Smooth muscle cell (in vitro differentiated cells): ENCODE measurements at regions not wholly inside any gene's neighbourhood (a gene's known extent, or its start where the extent isn't known, plus 50 kb on each side); places are given as distances from the start of the nearest gene placed in this dataset.
"Not testable (repeated sequence)": the region's sequence is repeated elsewhere in the genome, so short reads cannot be mapped to it uniquely, and the experiment has no call there.

ENCODE experiments used
- DNase-seq: peaks from one replicate; lab custom pipeline; 2025; ENCODE audit not compliant: unreplicated experiment; lab: John Stamatoyannopoulos, UW
- H2AFZ ChIP-seq: fragments of 200-600 bp; sonication (generic); 2 replicates; pipeline ENCODE4 v1.6.0; 2016; ENCODE audit warnings: antibody characterized with exemption, low read depth, mild to moderate bottlenecking
- H3F3A ChIP-seq: fragments of 200-600 bp; sonication (generic); 2 replicates; pipeline ENCODE4 v1.6.0; 2017; ENCODE audit warnings: antibody characterized with exemption, low read depth
- H3K27ac ChIP-seq: fragments of 200-600 bp; sonication (generic); 2 replicates; pipeline ENCODE4 v1.5.1; 2016; ENCODE audit warnings: low read depth, mild to moderate bottlenecking
- H3K27me3 ChIP-seq: fragments of 200-600 bp; sonication (generic); 2 replicates; pipeline ENCODE4 v1.6.1; 2016; ENCODE audit warnings: low read depth, mild to moderate bottlenecking
- H3K36me3 ChIP-seq: fragments of 200-600 bp; sonication (generic); 2 replicates; pipeline ENCODE4 v1.5.1; 2016; ENCODE audit warnings: low read depth
- H3K4me1 ChIP-seq: fragments of 200-600 bp; sonication (generic); 2 replicates; pipeline ENCODE4 v1.5.1; 2016; ENCODE audit warnings: low read depth
- H3K4me2 ChIP-seq: fragments of 200-600 bp; sonication (generic); 2 replicates; pipeline ENCODE4 v1.6.0; 2016; ENCODE audit warnings: mild to moderate bottlenecking
- H3K4me3 ChIP-seq: fragments of 200-600 bp; sonication (generic); 2 replicates; pipeline ENCODE4 v1.5.1; 2016; ENCODE audit warnings: mild to moderate bottlenecking
- H3K79me2 ChIP-seq: fragments of 200-600 bp; sonication (generic); 2 replicates; pipeline ENCODE4 v1.6.0; 2016; ENCODE audit warnings: low read depth, mild to moderate bottlenecking
- H3K9ac ChIP-seq: fragments of 200-600 bp; sonication (generic); 2 replicates; pipeline ENCODE4 v1.6.0; 2016; ENCODE audit warnings: low read depth
- H3K9me3 ChIP-seq: fragments of 200-600 bp; sonication (generic); replicated peaks from 2 replicates; pipeline ENCODE4 v1.5.1; 2016; ENCODE audit warnings: low read depth
- H4K20me1 ChIP-seq: fragments of 200-600 bp; sonication (generic); 2 replicates; pipeline ENCODE4 v1.6.0; 2016; ENCODE audit warnings: low read depth
- WGBS: methylation state at CpG from one replicate; pipeline ENCODE4 v1.1.7; 2016; ENCODE audit warnings: low lambda C conversion rate; 5-methylcytosine and 5-hydroxymethylcytosine counted together
- TF ChIP-seq, protein P1 (sequence below): fragments of 200-600 bp; sonication (generic); IDR thresholded peaks from 2 replicates; pipeline ENCODE4 v1.5.1; 2017; ENCODE audit warnings: borderline replicate concordance, mild to moderate bottlenecking, antibody characterized with exemption; ENCODE audit not compliant: insufficient read depth, poor library complexity, severe bottlenecking

DNA sequence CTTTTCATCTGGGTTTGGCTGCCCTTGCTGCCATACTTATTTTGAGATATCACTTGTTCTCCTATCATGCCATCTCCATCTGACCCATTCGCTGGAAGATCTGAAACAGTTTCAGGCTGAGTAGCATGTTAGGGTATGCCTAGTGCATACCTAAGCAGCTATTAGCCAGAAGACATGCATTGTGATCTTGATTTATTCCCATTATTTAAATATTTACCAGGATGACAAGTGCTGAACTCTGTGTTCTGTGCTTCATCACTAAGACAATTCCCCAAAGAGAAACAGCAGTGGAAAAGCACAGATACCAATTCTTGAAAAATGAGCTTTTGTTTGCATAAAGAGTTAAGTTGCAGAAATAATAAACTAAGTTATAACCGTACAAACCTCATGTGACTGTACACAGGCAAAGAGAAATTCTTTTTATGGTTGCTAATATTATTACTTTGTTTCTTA is 271.0 kb upstream of the ARSJ start:
- WGBS = 89% methylated on average over 2 of the region's 2 CpGs
- H3K27ac ChIP-seq = no peak overlapping the region
- H3K9me3 ChIP-seq = peaks cover 7% of the 10 kb centered on the region
- H3K4me3 ChIP-seq = no peak overlapping the region
- no peaks in the 10 kb centered on the region for H3K36me3 ChIP-seq
- no peak overlapping the region for H2AFZ ChIP-seq
- no peak for DNase-seq
- no peaks in the 10 kb centered on the region for H3F3A ChIP-seq
- no peaks in the 10 kb centered on the region for H4K20me1 ChIP-seq
- H3K9ac ChIP-seq = no peak overlapping the region
- no peak overlapping the region for H3K4me2 ChIP-seq
- H3K27me3 ChIP-seq = no peaks in the 10 kb centered on the region
- no peaks in the 10 kb centered on the region for H3K79me2 ChIP-seq
- TF ChIP-seq, protein P1, sequence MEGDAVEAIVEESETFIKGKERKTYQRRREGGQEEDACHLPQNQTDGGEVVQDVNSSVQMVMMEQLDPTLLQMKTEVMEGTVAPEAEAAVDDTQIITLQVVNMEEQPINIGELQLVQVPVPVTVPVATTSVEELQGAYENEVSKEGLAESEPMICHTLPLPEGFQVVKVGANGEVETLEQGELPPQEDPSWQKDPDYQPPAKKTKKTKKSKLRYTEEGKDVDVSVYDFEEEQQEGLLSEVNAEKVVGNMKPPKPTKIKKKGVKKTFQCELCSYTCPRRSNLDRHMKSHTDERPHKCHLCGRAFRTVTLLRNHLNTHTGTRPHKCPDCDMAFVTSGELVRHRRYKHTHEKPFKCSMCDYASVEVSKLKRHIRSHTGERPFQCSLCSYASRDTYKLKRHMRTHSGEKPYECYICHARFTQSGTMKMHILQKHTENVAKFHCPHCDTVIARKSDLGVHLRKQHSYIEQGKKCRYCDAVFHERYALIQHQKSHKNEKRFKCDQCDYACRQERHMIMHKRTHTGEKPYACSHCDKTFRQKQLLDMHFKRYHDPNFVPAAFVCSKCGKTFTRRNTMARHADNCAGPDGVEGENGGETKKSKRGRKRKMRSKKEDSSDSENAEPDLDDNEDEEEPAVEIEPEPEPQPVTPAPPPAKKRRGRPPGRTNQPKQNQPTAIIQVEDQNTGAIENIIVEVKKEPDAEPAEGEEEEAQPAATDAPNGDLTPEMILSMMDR = no peak
- H3K4me1 ChIP-seq = no peaks in the 10 kb centered on the region

DNA sequence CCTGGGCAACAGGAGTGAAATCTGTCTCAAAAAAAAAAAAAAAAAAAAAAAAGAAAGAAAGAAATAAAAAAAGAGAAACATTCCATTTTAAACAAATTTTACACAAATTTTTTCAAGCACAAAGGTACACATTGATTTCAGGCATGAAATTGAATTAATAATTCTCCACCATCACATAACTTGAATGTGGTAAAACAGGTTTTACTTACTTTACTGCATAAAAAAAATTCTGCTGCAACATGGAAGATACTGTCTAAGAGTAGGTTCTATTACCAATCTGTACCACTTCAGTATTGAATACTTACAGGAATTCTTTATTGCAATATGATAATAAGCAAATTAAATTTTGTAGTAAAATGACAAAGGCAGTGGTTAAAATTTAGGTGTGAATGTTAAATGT is 271.6 kb upstream of the ARSJ start:
- no peaks in the 10 kb centered on the region for H3K36me3 ChIP-seq
- H3K4me3 ChIP-seq = no peak overlapping the region
- H3K27me3 ChIP-seq = no peaks in the 10 kb centered on the region
- H3K79me2 ChIP-seq = no peaks in the 10 kb centered on the region
- H3K4me2 ChIP-seq = no peak overlapping the region
- H3F3A ChIP-seq = no peaks in the 10 kb centered on the region
- H3K9ac ChIP-seq = no peak overlapping the region
- no peaks in the 10 kb centered on the region for H4K20me1 ChIP-seq
- peaks cover 7% of the 10 kb centered on the region for H3K9me3 ChIP-seq
- TF ChIP-seq, protein P1 = no peak
- H3K27ac ChIP-seq = no peak overlapping the region
- H3K4me1 ChIP-seq = no peaks in the 10 kb centered on the region
- H2AFZ ChIP-seq = no peak overlapping the region
- no peak for DNase-seq

DNA sequence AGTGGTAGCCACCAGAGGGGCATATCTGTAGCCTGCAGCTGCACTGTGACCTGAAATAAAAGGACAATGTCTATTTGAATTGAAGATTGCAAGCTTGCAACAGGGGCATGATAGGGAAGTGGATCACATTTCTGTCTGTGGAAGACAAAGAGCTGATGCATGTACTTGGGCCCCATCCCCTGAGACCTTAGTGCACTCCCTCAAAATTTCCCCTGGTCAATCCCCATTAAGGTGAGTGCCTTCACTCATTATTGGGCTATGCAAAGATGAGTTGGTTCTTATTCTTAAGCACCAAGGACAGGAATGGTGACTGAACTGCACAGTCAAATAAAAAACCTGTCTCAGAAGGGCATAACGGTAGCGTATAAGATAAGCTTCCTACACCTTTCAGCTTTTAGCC is 273.1 kb upstream of the ARSJ start:
- no peaks in the 10 kb centered on the region for H3K36me3 ChIP-seq
- WGBS = 92% methylated on average over 2 of the region's 2 CpGs
- peaks cover 10% of the 10 kb centered on the region for H3K9me3 ChIP-seq
- TF ChIP-seq, protein P1 = no peak
- no peaks in the 10 kb centered on the region for H3F3A ChIP-seq
- H3K27ac ChIP-seq = no peak overlapping the region
- H2AFZ ChIP-seq = no peak overlapping the region
- no peaks in the 10 kb centered on the region for H3K4me1 ChIP-seq
- H3K4me3 ChIP-seq = no peak overlapping the region
- H4K20me1 ChIP-seq = no peaks in the 10 kb centered on the region
- H3K79me2 ChIP-seq = no peaks in the 10 kb centered on the region
- no peak overlapping the region for H3K9ac ChIP-seq
- no peak for DNase-seq
- no peak overlapping the region for H3K4me2 ChIP-seq
- H3K27me3 ChIP-seq = no peaks in the 10 kb centered on the region

DNA sequence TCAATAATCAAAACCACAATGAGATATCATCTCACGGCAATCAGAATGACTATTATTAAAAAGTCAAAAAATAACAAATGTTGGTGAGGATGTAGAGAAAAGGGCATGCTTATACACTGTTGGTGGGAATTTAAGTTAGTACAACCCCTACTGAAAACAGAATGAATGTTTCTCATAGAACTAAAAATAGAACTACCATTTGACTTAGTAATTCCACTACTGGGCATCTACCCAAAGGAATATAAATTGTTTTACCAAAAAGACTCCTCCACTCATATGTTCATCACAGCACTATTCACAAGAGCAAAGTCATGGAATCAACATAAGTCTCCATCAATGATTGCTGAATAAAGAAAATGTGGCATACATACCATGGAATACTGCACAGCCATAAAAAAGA is 278.1 kb upstream of the ARSJ start:
- Histone ChIP-seq H3K27me3 (no peaks in the 10 kb centered on the region), H3K9ac (no peak overlapping the region), H3K79me2 (no peaks in the 10 kb centered on the region), H3K4me2 (no peak overlapping the region), H3K36me3 (no peaks in the 10 kb centered on the region), H3K27ac (no peak overlapping the region), H2AFZ (no peak overlapping the region), H3F3A (no peaks in the 10 kb centered on the region), H3K4me3 (no peak overlapping the region), H3K4me1 (no peaks in the 10 kb centered on the region), H4K20me1 (no peaks in the 10 kb centered on the region), H3K9me3 (peaks cover 10% of the 10 kb centered on the region)
- no peak for DNase-seq
- TF ChIP-seq, protein P1 = no peak
- WGBS = 23% methylated on average over 1 of the region's 1 CpG

DNA sequence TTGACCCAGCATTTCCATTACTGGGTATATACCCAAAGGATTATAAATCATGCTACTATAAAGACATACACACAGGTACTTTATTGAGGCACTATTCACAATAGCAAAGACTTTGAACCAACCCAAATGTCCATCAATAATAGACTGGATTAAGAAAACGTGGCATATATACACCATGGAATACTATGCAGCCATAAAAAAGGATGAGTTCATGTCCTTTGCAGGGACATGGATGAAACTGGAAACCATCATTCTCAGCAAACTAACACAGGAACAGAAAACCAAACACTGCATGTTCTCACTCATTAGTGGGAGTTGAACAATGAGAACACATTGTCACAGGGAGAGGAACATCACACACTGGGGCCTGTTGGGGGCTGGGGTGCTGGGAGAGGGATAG is 283.0 kb upstream of the ARSJ start:
- H4K20me1 ChIP-seq, H3K9ac ChIP-seq, H3F3A ChIP-seq, H3K79me2 ChIP-seq, H3K4me2 ChIP-seq, H3K27me3 ChIP-seq, H3K4me3 ChIP-seq, H3K9me3 ChIP-seq, H2AFZ ChIP-seq, DNase-seq, H3K27ac ChIP-seq, H3K4me1 ChIP-seq, H3K36me3 ChIP-seq: not testable (repeated sequence)
- 77% methylated on average over 1 of the region's 1 CpG for WGBS
